PC-9 (cell line): ENCODE measurements at regions not wholly inside any gene's neighbourhood (a gene's known extent, or its start where the extent isn't known, plus 50 kb on each side); places are given as distances from the start of the nearest gene placed in this dataset.

ENCODE experiments used
- CTCF ChIP-seq: fragments of 200-600 bp; sonication (generic); conservative IDR thresholded peaks from 2 replicates; pipeline ENCODE4 v1.6.1; 2017; ENCODE audit warnings: mixed run types, antibody characterized with exemption, mild to moderate bottlenecking, moderate library complexity
- EZH2 ChIP-seq: fragments of 200-600 bp; sonication (generic); IDR thresholded peaks from 2 replicates; pipeline ENCODE4 v1.8.0; 2017; ENCODE audit warnings: antibody characterized with exemption, low read depth

- TF ChIP-seq CTCF (no peak), EZH2 (no peak)
These were observed 80.2 kb upstream of the BRD7 start for GRCh38 chr16:50448981-50449380.
